ENCODE measurements at regions not wholly inside any gene's neighbourhood (a gene's known extent, or its start where the extent isn't known, plus 50 kb on each side); places are given as distances from the start of the nearest gene placed in this dataset.
"Not testable (repeated sequence)": the region's sequence is repeated elsewhere in the genome, so short reads cannot be mapped to it uniquely, and the experiment has no call there.

- BruUV-seq (replicated peaks): no TSS peak
- in situ Hi-C loops (cut with HindIII; ENCODE audit: low pct_unique_long_range_greater_than_20kb, low sequenced_read_pairs) (no loop called here), intact Hi-C loops (cut with micrococcal nuclease; ENCODE audit: unreplicated experiment) (no loop called here)
- ChIA-PET CTCF (no interaction called here), POLR2A (no interaction called here)
- Histone ChIP-seq H3K36me3 (ENCODE audit: control insufficient read depth, insufficient read depth, low read length) (no peaks in the 10 kb centered on the region), H3K4me1 (ENCODE audit: control insufficient read depth, insufficient read depth, low read length) (no peaks in the 10 kb centered on the region), H3K27ac (ENCODE audit: low read length) (no peak overlapping the region), H3K27me3 (ENCODE audit: control insufficient read depth, insufficient read depth, low read length) (no peaks in the 10 kb centered on the region), H3K9me3 (ENCODE audit: control insufficient read depth, insufficient read depth, low read depth, low read length) (no peaks in the 10 kb centered on the region), H3K4me3 (ENCODE audit: low read depth in 2 of 2, low read length in 2 of 2) (no peak overlapping the region)
- no peak for DNase-seq (ENCODE audit: low read depth, low spot score)
- ATAC-seq: no peak
- TF ChIP-seq TCF7L2 (IDR thresholded peaks at IDR 0.05; ENCODE audit: low read depth, low read length): no peak
- no peak for TF ChIP-seq POLR2AphosphoS5 (IDR thresholded peaks at IDR 0.05; ENCODE audit: low read depth, low read length)
- no peak for TF ChIP-seq CTCF (IDR thresholded peaks at IDR 0.05)
- no peak for TF ChIP-seq REST (IDR thresholded peaks at IDR 0.05; ENCODE audit: insufficient read depth in 1 of 2, low read depth in 2 of 2, low read length in 1 of 2)
- no peak for TF ChIP-seq SIN3A (IDR thresholded peaks at IDR 0.05; ENCODE audit: borderline replicate concordance, insufficient read depth, low read depth, low read length)
Measured at GRCh38 chr22:47865626-47866025, 1103.2 kb downstream of the TBC1D22A start.

- H3K9me3 ChIP-seq (ENCODE audit: control insufficient read depth, insufficient read depth, low read depth, low read length): no peaks in the 10 kb centered on the region
- ChIA-PET CTCF (no interaction called here), POLR2A (no interaction called here)
- DNase-seq (ENCODE audit: low read depth, low spot score): no peak
- H3K36me3 ChIP-seq (ENCODE audit: control insufficient read depth, insufficient read depth, low read length): no peaks in the 10 kb centered on the region
- BruUV-seq (replicated peaks): no TSS peak
- H3K4me1 ChIP-seq (ENCODE audit: control insufficient read depth, insufficient read depth, low read length): no peaks in the 10 kb centered on the region
- in situ Hi-C loops (cut with HindIII; ENCODE audit: low pct_unique_long_range_greater_than_20kb, low sequenced_read_pairs) (no loop called here), intact Hi-C loops (cut with micrococcal nuclease; ENCODE audit: unreplicated experiment) (no loop called here)
- no peak overlapping the region for H3K27ac ChIP-seq (ENCODE audit: low read length)
- H3K27me3 ChIP-seq (ENCODE audit: control insufficient read depth, insufficient read depth, low read length): no peaks in the 10 kb centered on the region
- TF ChIP-seq POLR2AphosphoS5 (IDR thresholded peaks at IDR 0.05; ENCODE audit: low read depth, low read length) (no peak), TCF7L2 (IDR thresholded peaks at IDR 0.05; ENCODE audit: low read depth, low read length) (no peak), CTCF (IDR thresholded peaks at IDR 0.05) (no peak), REST (IDR thresholded peaks at IDR 0.05; ENCODE audit: insufficient read depth in 1 of 2, low read depth in 2 of 2, low read length in 1 of 2) (no peak), SIN3A (IDR thresholded peaks at IDR 0.05; ENCODE audit: borderline replicate concordance, insufficient read depth, low read depth, low read length) (no peak)
- no peak overlapping the region for H3K4me3 ChIP-seq (ENCODE audit: low read depth in 2 of 2, low read length in 2 of 2)
- no peak for ATAC-seq
Measured at GRCh38 chr22:47862394-47862793, 1099.9 kb downstream of the TBC1D22A start.

GRCh38 chr22:47860907-47861306 is 1098.5 kb downstream of the TBC1D22A start:
- H3K27ac ChIP-seq (ENCODE audit: low read length); BruUV-seq (replicated peaks); DNase-seq (ENCODE audit: low read depth, low spot score); H3K27me3 ChIP-seq (ENCODE audit: control insufficient read depth, insufficient read depth, low read length); H3K4me3 ChIP-seq (ENCODE audit: low read depth in 2 of 2, low read length in 2 of 2); H3K36me3 ChIP-seq (ENCODE audit: control insufficient read depth, insufficient read depth, low read length); in situ Hi-C loops (cut with HindIII; ENCODE audit: low pct_unique_long_range_greater_than_20kb, low sequenced_read_pairs); H3K9me3 ChIP-seq (ENCODE audit: control insufficient read depth, insufficient read depth, low read depth, low read length); H3K4me1 ChIP-seq (ENCODE audit: control insufficient read depth, insufficient read depth, low read length); ATAC-seq; intact Hi-C loops (cut with micrococcal nuclease; ENCODE audit: unreplicated experiment); POLR2A ChIA-PET; CTCF ChIA-PET: not testable (repeated sequence)

All from Panc1 (cell line).